OCI-LY1 (cell line): ENCODE measurements at regions not wholly inside any gene's neighbourhood (a gene's known extent, or its start where the extent isn't known, plus 50 kb on each side); places are given as distances from the start of the nearest gene placed in this dataset.

Source experiments
- H2AFZ ChIP-seq: fragments of 200-600 bp; sonication (generic), shearing (Covaris generic); 2 replicates; pipeline ENCODE4 v1.6.0; 2014; ENCODE audit warnings: antibody characterized with exemption, mild to moderate bottlenecking, low read length
- H3F3A ChIP-seq: fragments of 200-600 bp; sonication (generic), shearing (Covaris generic); 2 replicates; pipeline ENCODE4 v1.6.0; 2014; ENCODE audit warnings: mild to moderate bottlenecking, antibody characterized with exemption, low read length, moderate library complexity; ENCODE audit not compliant: insufficient read depth
- H3K27ac ChIP-seq: fragments of 200-600 bp; sonication (generic); 2 replicates; pipeline ENCODE4 v1.5.1; 2014; ENCODE audit warnings: low read length, mixed run types, mild to moderate bottlenecking, low read depth; ENCODE audit not compliant: poor library complexity, severe bottlenecking
- H3K27me3 ChIP-seq: fragments of 200-600 bp; sonication (generic); 2 replicates; pipeline ENCODE4 v1.6.0; 2014; ENCODE audit warnings: antibody characterized with exemption, mild to moderate bottlenecking, low read length, moderate library complexity; ENCODE audit not compliant: insufficient read depth
- H3K36me3 ChIP-seq: fragments of 200-600 bp; sonication (generic); 2 replicates; pipeline ENCODE4 v1.6.1; 2014; ENCODE audit warnings: mild to moderate bottlenecking, antibody characterized with exemption, low read length, moderate library complexity, mixed read lengths; ENCODE audit not compliant: insufficient read depth
- H3K4me1 ChIP-seq: fragments of 200-600 bp; sonication (generic); 2 replicates; pipeline ENCODE4 v1.5.1; 2014; ENCODE audit warnings: mild to moderate bottlenecking, low read length, moderate library complexity; ENCODE audit not compliant: insufficient read depth, severe bottlenecking
- H3K4me2 ChIP-seq: fragments of 200-600 bp; sonication (generic), shearing (Covaris generic); 2 replicates; pipeline ENCODE4 v1.6.1; 2014; ENCODE audit warnings: low read length
- H3K4me3 ChIP-seq: fragments of 200-600 bp; sonication (generic); 2 replicates; pipeline ENCODE4 v1.5.1; 2014; ENCODE audit warnings: low read length, low read depth, mild to moderate bottlenecking, mixed read lengths; ENCODE audit not compliant: poor library complexity, severe bottlenecking
- H3K79me2 ChIP-seq: fragments of 200-600 bp; shearing (Covaris generic); 2 replicates; pipeline ENCODE4 v1.6.1; 2016; ENCODE audit warnings: mixed run types, low read length, mixed read lengths; ENCODE audit not compliant: insufficient read depth
- H3K9ac ChIP-seq: fragments of 200-600 bp; sonication (generic), shearing (Covaris generic); 2 replicates; pipeline ENCODE4 v1.6.1; 2014; ENCODE audit warnings: mild to moderate bottlenecking, low read length, mixed read lengths
- H3K9me2 ChIP-seq: fragments of 200-600 bp; sonication (generic), shearing (Covaris generic); 2 replicates; pipeline ENCODE4 v1.6.1; 2014; ENCODE audit warnings: low read depth, mild to moderate bottlenecking, low read length, mixed read lengths
- H3K9me3 ChIP-seq: fragments of 200-600 bp; shearing (Covaris generic); 2 replicates; pipeline ENCODE4 v1.6.1; 2014; ENCODE audit warnings: low read length, mixed read lengths
- H4K20me1 ChIP-seq: fragments of 200-600 bp; sonication (generic), shearing (Covaris generic); 2 replicates; pipeline ENCODE4 v1.6.0; 2016; ENCODE audit warnings: mild to moderate bottlenecking, low read length; ENCODE audit not compliant: insufficient read depth
- CTCF ChIP-seq: fragments of 200-600 bp; sonication (generic), shearing (Covaris generic); IDR thresholded peaks from 2 replicates; pipeline ENCODE4 v1.5.1; 2017; ENCODE audit warnings: mild to moderate bottlenecking, antibody characterized with exemption, low read length, moderate library complexity, mixed read lengths
- EZH2 ChIP-seq: fragments of 200-600 bp; sonication (generic), shearing (Covaris generic); IDR thresholded peaks from 2 replicates; pipeline ENCODE4 v1.8.0; 2017; ENCODE audit warnings: borderline replicate concordance, mixed run types, mild to moderate bottlenecking, antibody characterized with exemption, low read length, moderate library complexity, mixed read lengths

GRCh38 chr18:2028986-2029385, 542.3 kb downstream of the METTL4 start:
- no peaks in the 10 kb centered on the region for H3F3A ChIP-seq
- H3K36me3 ChIP-seq, result no peaks in the 10 kb centered on the region
- no peaks in the 10 kb centered on the region for H3K9me3 ChIP-seq
- H3K9ac ChIP-seq, result no peak overlapping the region
- H3K4me2 ChIP-seq, result no peak overlapping the region
- no peaks in the 10 kb centered on the region for H3K4me1 ChIP-seq
- no peak overlapping the region for H2AFZ ChIP-seq
- H3K4me3 ChIP-seq, result no peak overlapping the region
- no peaks in the 10 kb centered on the region for H4K20me1 ChIP-seq
- H3K9me2 ChIP-seq, result no peaks in the 10 kb centered on the region
- TF ChIP-seq CTCF, result no peak
- H3K27ac ChIP-seq, result no peak overlapping the region
- no peaks in the 10 kb centered on the region for H3K79me2 ChIP-seq
- H3K27me3 ChIP-seq, result no peaks in the 10 kb centered on the region

- H3K9ac ChIP-seq, result no peak overlapping the region
- no peaks in the 10 kb centered on the region for H3F3A ChIP-seq
- H4K20me1 ChIP-seq, result no peaks in the 10 kb centered on the region
- H3K9me2 ChIP-seq, result no peaks in the 10 kb centered on the region
- H3K4me1 ChIP-seq, result no peaks in the 10 kb centered on the region
- H3K27me3 ChIP-seq, result no peaks in the 10 kb centered on the region
- H3K79me2 ChIP-seq, result no peaks in the 10 kb centered on the region
- H3K27ac ChIP-seq, result no peak overlapping the region
- no peak overlapping the region for H3K4me2 ChIP-seq
- no peak overlapping the region for H3K4me3 ChIP-seq
- TF ChIP-seq EZH2 (no peak), CTCF (no peak)
- H3K9me3 ChIP-seq, result no peaks in the 10 kb centered on the region
- H3K36me3 ChIP-seq, result no peaks in the 10 kb centered on the region
- H2AFZ ChIP-seq, result no peak overlapping the region
Observed at GRCh38 chr18:2030647-2031046, 540.7 kb downstream of the METTL4 start.

- H3K9me2 ChIP-seq, result no peaks in the 10 kb centered on the region
- TF ChIP-seq EZH2, result no peak
- no peak for TF ChIP-seq CTCF
Observed at GRCh38 chr18:2032036-2032435, 539.3 kb downstream of the METTL4 start.

More at GRCh38 chr18:2032036-2032435, 539.3 kb downstream of the METTL4 start:
- Histone ChIP-seq H3K36me3 (no peaks in the 10 kb centered on the region), H3K79me2 (no peaks in the 10 kb centered on the region), H2AFZ (no peak overlapping the region), H3K4me3 (no peak overlapping the region), H3K27me3 (no peaks in the 10 kb centered on the region), H3K9ac (no peak overlapping the region), H3K4me1 (no peaks in the 10 kb centered on the region), H3K4me2 (no peak overlapping the region), H3K9me3 (no peaks in the 10 kb centered on the region), H3F3A (no peaks in the 10 kb centered on the region), H3K27ac (no peak overlapping the region), H4K20me1 (no peaks in the 10 kb centered on the region)
